ENCODE measurements at regions not wholly inside any gene's neighbourhood (a gene's known extent, or its start where the extent isn't known, plus 50 kb on each side); places are given as distances from the start of the nearest gene placed in this dataset.

DNA sequence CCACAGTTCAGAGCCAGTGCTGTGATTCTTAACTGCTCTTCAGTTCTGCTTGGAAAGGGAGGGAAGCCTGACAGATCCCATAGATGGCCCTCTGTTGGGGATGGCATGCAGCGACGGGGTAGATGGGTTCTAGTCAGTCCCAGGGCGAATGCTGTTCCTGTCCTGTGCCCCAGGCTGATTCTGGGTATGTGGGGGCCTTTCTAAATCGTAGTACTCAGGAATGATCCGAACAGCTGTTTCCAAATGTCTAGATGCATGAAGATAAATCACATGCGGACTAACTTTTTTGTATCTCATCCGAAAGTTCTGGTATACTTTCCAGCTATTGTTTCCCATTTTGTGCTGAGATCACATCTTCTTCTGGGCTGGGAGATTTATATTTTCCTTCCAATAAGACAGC, 186.0 kb upstream of the MKI67 start:
- TF ChIP-seq, protein P1, sequence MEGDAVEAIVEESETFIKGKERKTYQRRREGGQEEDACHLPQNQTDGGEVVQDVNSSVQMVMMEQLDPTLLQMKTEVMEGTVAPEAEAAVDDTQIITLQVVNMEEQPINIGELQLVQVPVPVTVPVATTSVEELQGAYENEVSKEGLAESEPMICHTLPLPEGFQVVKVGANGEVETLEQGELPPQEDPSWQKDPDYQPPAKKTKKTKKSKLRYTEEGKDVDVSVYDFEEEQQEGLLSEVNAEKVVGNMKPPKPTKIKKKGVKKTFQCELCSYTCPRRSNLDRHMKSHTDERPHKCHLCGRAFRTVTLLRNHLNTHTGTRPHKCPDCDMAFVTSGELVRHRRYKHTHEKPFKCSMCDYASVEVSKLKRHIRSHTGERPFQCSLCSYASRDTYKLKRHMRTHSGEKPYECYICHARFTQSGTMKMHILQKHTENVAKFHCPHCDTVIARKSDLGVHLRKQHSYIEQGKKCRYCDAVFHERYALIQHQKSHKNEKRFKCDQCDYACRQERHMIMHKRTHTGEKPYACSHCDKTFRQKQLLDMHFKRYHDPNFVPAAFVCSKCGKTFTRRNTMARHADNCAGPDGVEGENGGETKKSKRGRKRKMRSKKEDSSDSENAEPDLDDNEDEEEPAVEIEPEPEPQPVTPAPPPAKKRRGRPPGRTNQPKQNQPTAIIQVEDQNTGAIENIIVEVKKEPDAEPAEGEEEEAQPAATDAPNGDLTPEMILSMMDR (IDR thresholded peaks at IDR 0.05), result no peak
- TF ChIP-seq FOSL2 (IDR thresholded peaks at IDR 0.05; ENCODE audit: borderline replicate concordance, low read depth), result no peak
- TF ChIP-seq POLR2AphosphoS5 (IDR thresholded peaks at IDR 0.05; ENCODE audit: low read depth, low read length), result no peak
- no peak for TF ChIP-seq RFX5 (IDR thresholded peaks at IDR 0.05; ENCODE audit: low read length)
- TF ChIP-seq TCF12 (IDR thresholded peaks at IDR 0.05), result no peak
- no peak for TF ChIP-seq GABPA (IDR thresholded peaks at IDR 0.05; ENCODE audit: low read depth)
- no peak for TF ChIP-seq MXI1 (IDR thresholded peaks at IDR 0.05; ENCODE audit: low read depth, low read length)
- no peak for TF ChIP-seq TAF1 (IDR thresholded peaks at IDR 0.05; ENCODE audit: borderline replicate concordance, low read depth, low read length)
- no peak for TF ChIP-seq RAD21 (IDR thresholded peaks at IDR 0.05; ENCODE audit: low read length)
- no peak for TF ChIP-seq FOXJ3 (CRISPR knock-in tag; IDR thresholded peaks at IDR 0.05)
- no peak for TF ChIP-seq SMC3 (IDR thresholded peaks at IDR 0.05; ENCODE audit: low read depth, low read length)
- TF ChIP-seq, protein P2, sequence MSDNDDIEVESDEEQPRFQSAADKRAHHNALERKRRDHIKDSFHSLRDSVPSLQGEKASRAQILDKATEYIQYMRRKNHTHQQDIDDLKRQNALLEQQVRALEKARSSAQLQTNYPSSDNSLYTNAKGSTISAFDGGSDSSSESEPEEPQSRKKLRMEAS (IDR thresholded peaks at IDR 0.05; ENCODE audit: low read depth), result no peak
